Stimulated activated CD4-positive, alpha-beta T cell treated with anti-CD3 and anti-CD28 coated beads, TNF-alpha, amount 100 ng/mL, for 4 hours (primary cell): ENCODE measurements at regions not wholly inside any gene's neighbourhood (a gene's known extent, or its start where the extent isn't known, plus 50 kb on each side); places are given as distances from the start of the nearest gene placed in this dataset.
A peak's percentile ranks its signal among the peaks of the same experiment; 100 is the strongest.

ENCODE experiments used
- DNase-seq, 3 experiments: peaks; one replicate each; pipeline ENCODE4 v3.0.0-alpha.2; 2020; ENCODE audit warnings: low read depth in 3 of 3

DNA sequence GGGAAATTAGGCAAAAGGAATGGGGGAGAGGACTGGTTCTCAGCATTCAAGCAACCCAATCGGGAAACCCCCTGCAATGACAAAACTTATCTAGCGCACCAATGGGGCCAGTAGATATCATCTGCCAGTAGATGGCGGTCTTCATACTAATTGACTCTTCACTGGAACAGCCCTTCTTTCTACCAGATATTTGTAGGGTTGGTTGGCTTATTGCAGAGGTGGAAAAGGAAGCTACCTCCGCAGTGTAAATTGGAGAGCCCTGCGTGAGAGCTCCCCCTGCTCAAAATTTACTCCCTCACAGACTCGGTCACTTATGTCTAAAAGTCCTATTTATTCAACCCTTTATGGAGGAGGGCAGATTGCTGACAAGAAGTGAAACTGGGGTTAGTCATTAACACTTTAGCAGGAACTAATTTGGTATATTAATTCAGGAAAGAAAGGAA, 166.1 kb upstream of the CCND2 start:
- peak in 2 of 3 experiments; percentile 47 to 67 for DNase-seq

DNA sequence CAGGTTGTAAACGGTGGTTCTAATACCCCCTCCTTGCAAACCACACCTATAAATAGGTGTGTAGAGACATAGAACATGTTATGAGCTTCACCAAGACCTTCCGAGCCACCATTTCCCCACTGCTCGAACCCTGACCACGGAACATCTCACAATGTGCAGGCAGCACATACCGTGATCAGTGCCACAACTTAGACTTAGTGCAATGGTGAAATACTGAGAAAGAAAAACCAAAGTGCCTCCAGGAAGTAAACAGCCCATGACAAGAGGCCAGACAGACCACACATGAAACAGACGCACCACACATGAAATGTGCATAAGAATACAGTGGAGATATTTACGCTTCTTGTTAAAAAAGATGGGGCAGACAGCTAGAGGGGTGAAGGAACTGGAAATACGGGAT, 166.9 kb upstream of the CCND2 start:
- DNase-seq = no peak

DNA sequence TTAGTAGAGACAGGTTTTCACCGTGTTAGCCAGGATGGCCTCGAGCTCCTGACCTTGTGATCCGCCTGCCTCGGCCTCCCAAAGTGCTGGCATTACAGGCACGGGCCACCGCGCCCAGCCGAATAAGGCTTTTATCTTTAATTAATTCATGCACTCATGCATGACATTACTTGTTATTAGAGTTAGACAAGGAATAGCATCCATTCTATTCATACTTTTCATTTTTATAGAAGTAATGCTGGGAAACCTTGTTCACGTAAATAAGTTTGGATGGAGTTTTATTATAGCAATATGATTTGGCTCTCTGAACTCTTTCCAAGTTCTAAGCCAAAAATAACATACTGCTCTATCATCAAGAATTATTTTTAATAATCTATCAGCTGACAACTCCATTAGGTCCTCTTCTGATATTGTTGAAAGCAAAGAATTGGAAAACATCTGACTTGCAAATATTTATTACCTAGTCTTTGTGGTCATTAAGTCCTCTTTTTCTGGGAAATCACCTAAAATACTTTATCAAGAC, 168.8 kb upstream of the CCND2 start:
- DNase-seq = no peak

DNA sequence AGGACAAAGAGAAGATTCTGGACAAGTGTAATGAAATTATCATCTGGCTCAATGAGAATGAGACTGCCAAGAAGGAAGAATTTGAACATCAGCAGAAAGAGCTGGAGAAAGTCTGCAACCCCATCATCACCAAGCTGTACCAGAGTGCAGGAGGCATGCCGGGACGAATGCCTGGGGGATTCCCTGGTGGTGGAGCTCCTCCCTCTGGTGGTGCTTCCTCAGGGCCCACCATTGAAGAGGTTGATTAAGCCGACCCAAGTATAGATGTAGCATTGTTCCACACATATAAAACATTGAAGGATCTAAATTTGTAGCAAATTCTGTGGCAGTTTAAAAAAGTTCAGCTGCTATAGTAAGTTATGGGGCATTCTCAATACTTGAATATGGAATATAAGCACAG, 174.3 kb upstream of the CCND2 start:
- DNase-seq = no peak

DNA sequence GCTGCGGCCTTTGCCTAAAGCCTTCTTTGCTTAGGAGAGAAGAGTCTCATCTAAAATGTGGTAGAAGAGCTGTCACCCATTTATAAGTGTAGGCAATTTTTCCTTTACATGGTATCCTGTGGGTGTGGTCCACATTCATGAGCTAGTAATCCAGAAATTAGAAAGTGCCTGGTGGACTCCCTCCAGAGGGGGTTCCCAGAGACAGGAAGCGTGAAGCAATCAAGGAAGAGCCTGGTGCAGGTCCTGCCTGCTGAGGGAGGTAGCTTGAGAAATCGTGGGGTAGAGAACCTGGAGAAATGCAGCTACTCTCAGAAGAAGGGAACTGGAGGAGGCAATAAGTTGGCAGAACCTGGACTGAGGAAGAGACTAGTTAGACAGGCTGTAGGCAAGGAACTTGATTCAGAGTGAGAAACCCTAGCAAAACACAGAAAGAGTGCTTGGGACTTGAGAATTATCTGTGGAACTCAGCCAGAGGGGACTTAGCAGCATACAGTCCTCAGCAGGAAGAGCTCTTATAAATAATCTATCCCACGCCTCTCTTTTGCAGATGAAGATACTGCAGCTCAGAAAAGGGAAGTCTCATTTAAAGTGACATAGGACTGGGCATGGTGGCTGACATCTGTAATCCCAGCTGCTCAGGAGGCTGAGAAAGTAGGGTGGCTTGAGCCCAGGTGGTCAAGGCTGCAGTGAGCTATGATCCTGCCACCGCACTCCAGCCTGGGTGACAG, 182.4 kb upstream of the CCND2 start:
- no peak for DNase-seq

DNA sequence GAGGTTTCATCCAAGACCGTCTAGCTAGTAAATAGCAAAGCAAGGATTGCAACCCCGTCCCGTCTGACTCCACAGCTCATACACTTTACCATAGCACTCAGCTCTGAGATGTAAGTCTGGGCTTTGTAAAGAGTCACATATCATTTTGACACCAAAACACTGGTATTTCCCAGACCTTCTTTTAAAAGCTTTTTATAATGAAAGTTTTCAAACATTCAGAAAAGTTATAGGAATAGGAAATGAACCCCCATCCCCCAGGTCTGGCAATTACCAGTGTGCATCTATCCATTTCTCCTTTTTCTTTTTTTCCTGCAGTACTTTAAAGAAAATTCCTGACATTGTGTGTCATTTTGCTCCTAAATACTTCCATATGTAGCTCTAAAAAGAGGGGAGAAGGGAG, 183.6 kb upstream of the CCND2 start:
- DNase-seq = no peak

DNA sequence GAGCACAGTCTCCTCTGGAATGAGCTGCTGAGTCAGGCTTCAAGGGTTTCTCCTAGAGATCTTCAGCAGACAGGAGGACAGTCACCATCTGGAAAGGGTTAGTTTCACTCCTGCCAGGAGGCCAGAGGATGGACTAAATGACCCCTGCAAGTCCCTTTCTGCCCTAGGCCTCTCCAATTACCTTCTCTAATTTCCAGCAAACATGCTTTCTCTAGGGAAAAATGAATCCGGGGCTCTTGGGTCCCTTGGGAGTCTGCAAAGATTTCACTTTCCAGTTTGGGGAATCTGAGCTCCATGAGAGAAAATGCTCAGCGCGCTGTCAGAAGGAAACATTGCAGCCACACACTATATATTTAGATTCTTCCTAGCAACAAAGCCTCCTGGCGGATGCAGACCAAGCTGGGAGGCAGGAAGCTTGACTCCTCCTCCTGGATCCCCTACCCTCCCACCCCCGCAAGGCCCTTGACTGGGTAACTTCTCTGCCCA, 184.4 kb upstream of the CCND2 start:
- no peak for DNase-seq

DNA sequence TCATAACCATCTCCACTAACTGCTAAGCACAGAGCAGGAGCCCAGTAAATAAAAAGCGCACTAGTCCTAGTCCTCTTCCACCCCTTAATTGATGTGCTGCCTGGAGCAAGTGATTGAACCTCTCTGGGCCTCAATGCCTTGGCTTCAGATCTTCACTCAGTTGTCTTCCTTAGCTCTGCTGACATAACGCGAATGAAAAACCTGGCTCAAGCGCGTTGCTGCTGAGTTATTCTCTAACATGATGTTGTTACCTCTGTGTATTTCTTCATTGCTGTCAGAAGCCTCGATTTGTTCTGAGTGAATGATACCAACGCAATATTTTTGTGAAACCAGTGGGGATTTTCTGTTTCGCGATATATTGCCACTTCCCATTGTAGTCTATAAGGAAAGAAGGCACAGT, 185.1 kb upstream of the CCND2 start:
- no peak for DNase-seq

DNA sequence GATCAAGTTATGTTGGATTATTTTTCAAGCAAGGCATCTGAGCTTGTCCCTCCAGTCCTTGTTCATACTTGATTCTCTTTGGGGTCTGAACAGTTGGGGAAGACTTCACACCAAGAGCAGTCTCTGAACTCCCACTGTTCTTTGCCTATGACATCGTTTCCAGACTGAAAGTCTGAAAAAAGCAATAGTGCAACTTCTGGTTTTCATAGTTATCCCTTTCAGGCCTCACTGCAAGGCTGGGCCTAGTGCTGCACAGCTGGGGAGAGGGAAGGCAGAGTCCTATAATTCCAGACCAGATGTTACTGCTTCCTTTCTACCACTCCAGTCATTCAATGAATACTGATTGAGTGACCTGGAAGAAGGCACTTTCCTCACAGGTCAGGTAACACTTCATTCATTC, 187.1 kb upstream of the CCND2 start:
- no peak for DNase-seq

DNA sequence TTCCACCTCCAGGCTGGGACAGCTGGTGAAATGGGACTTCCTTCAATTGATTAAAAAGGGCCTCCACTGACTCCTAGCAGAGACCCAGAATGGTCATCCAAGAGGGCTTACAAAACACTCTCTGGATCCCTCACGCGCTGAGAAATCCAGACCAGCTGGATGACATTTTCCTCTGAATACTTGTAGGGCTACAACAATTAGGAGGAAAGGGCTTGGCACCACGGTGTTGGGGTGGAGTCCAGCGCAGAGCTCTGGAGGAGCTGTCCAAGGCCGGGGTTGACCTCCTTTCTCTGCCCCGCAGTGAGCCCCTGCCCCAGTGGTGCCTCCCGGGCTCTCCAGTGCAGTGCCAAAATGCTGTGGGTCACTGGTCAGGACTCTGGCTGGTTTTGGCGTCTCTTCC, 189.0 kb upstream of the CCND2 start:
- DNase-seq = no peak

DNA sequence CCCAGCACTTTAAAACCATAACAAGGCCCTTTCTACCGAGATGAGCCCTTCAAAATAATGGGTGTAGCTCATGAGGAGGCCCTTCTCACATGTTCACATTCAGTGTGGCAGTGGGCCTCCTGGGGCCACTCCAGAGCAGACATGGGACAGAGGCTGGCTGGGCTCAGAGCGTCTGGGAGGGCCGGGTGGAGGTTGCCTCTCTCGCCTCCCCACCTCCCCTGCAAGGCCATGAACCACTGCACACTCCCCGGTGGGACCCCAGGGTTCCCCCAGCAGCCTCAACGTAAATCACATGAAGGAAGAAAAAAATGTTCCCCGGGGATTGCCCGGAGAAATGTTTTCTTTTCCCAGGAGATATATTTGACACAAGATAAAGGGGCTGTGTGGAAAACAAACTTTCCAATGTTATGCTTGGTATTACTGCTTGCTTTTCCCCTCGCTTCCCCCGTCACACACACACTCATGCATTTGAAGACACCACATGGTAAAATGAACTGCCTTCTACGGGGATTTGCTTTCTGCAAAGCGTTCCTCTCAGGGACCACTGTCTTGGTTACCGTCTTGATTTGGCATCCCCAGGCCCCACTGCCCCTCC, 190.7 kb upstream of the CCND2 start:
- no peak for DNase-seq

DNA sequence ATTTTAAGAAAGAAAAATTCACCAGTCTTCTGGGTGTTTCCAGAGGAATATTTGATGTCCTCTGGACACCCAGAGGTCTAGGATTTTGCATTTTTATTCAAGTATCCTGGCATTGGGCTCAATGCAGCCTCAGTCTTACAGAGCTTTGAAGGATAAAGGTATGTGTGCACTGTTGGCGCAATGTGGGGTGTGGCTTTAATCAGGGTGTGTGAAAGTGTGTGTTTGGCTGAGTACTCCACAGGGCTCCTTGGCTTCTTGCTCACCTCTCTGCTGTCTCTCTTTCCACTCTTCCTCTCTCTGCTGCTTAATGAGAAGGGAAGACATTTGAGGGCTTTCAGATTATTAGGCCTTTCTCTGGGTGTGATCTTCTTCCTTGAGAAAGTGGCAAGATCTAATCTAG, 193.3 kb upstream of the CCND2 start:
- DNase-seq = no peak

DNA sequence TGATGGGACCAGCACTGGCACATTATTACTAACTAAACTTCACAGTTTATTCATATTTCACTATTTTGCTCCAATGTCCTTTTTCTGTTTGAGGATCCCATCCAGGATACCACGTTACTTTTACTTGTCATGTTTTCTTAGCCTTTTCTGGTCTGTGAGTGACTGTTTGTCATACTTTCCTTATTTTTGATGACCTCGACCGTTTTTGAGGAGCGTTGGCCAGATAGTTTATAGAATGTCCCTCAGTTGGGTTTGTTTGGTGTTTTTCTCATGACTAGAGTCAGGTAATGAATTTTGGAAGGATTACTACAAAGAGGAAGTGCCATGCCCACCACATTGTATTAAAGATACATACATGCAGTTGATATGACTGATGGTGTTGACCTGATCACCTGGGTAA, 199.4 kb upstream of the CCND2 start:
- DNase-seq = no peak

DNA sequence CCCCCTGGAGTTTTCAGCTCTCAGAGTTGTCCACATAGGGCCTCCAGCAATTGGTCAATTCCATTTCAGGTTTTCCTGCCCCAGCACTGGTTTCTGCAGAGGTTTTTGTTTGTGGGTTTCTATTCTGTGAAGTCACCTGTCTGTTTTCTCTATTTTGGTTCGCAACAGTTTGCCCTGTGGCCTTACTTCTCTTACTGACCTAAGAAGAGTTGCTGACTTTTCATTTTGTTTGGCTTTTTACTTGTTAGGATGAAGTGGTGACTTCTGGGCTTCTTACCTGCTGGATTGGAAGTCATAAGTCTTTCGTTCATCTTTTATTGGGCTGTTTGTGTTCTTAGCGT, 196.4 kb upstream of the PARP11 start:
- no peak for DNase-seq

DNA sequence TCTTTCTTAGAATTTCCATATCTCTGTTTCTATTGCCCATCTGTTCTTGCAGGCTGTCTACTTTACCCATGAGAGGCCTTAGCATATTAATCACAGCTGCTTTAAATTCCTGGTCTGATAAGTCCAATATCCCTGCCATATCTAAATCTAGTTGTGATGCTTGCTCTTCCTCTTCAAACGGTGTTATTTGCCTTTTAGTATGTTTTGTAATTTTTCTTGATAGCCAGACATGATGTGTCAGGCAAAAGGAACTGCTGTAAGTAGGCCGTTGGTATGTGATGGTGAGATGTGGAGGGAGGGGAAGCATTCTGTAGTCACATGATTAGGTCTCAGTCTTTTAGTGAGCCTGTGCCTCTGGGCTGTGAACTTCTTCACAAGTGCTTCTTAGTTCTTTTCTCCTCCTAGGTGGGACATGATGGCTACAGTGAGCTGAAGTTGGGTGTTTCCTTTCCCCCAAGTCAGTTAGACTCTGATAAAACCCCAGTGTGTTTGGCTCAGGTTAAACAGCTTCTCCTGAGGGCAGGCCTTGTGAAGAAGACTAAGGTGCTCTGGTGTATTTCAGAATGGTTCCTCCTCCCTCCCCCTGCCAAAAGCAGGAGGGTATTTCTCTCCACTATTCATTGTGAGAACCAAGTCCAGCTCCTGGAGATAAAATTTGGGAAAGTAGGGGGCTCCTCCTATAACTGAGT, 195.9 kb upstream of the PARP11 start:
- no peak for DNase-seq

DNA sequence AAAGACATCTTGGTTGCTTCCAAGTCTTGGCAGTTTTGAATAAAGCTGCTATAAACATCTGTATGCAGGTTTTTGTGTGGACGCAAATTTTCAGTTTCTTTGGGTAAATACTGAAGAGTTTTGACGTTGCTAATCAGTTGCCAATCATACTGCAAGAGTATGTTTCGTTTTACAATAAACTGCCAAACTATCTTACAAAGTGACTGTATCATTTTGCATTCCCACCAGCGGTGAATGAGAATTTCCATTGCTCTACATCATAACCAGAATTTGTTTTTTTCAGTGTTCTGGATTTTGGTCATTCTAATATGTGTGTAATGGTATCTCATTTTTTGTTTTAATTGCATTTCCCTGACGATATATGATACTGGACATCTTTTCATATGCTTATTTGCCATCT, 190.8 kb upstream of the PARP11 start:
- DNase-seq = no peak

DNA sequence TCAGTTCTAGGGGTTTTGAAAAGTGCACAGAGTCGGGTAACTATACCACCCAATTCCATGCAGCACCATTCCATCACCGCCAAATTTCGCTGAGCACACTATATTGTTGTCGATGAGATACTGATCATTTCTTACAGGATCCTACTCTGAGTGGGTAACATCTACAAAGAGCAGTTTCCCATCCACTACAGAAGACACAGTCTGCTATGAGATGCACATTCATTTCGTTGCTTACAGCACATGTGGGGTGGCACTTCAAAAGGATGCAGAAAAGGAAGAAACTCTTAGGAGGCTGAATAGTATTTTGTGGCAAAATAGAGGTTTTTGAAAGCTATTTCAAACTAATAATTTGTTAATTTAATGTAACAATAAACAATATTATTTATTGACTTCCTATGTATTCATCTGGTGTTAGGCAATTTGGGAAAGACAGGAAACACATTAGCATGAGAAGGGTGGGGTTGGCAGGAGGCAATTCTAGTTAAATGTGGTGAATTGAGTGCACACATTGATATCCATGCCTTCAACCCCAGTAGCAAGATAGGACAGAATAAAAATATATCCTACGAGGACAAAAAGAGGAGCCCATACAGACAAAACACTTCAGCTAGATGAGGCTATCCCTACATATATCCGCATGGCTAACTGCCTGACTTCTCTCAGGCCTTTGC, 186.8 kb upstream of the PARP11 start:
- no peak for DNase-seq

DNA sequence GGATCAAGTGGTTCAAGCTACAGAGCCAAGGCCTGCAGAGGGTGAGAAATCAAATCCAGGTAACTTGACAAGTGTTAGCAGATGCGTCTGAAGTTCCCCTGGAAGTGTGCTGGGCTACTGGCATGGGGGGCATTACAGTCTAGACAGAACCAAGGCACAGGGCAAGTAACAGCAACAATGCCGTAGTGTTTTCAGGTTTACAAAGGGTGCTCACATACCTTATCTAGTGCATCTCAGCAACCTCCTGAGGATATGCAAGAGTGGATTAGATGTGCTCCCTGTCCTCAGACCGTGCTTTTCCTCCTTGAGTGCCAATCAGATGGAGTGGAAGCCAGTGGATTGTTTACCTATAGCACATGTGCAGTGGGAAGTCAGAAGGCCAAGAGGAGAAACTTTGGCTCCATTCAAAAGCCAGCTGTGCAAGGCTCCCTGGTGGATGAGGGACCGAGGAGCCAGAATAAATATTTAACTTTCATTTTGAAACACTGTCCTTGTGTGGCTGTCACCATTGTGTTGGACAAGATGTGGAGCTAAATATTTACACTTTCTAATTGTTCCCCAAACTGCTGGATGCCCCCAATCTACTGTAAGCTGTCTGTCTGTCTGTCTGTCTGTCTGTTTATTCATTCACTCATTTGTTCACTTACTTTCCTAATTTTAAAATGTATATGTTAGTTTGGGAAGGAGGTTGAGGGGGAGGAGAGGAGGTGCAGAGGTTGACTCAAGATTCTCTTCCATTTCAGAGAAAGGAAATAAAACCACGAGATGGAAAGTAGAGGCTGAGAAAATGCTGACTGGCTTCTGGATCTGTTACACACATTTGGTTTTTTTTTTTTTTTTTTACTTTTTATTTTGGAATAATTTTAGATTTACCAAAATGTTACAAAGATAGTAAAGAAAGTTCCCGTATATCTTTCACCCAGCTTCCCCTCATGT, 184.0 kb upstream of the PARP11 start:
- DNase-seq = no peak

DNA sequence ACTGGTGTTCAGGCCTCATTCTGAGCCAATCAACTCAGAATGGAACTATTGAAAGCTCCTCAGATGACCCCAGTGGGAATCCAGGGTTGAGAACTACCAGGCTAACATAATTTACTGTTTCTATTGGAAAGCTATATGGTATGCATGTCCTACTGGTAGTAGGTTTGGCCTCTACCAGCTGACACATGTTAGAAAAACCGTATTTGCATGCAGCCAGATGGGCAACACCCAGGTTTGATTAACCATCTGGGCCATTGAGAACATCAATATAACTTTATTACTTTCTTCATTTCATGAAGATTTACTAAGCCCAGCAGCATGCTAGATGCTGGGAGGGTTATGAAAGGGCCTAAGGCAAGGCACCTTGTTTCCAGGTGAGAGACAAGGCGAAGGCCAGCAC, 181.4 kb upstream of the PARP11 start:
- no peak for DNase-seq

DNA sequence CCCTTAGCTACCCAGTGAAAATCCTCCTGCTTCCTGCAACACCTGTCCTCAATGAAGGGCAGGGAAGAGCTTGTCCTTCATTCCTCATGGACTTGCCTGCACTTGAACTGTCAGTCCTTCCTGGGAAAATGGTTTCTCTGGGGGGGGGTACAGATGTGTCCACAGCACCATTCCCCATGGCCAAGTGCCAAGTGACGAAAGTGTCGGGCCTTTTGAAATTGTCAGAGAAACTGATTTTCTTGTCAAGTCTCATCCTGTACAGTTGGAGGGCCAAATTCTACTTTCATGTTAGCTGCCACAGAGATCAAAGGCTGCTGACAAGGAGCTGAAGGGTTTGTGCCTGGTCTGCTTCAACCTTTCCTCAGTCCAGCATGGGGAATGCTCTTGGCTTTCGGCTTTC, 179.5 kb upstream of the PARP11 start:
- no peak for DNase-seq

DNA sequence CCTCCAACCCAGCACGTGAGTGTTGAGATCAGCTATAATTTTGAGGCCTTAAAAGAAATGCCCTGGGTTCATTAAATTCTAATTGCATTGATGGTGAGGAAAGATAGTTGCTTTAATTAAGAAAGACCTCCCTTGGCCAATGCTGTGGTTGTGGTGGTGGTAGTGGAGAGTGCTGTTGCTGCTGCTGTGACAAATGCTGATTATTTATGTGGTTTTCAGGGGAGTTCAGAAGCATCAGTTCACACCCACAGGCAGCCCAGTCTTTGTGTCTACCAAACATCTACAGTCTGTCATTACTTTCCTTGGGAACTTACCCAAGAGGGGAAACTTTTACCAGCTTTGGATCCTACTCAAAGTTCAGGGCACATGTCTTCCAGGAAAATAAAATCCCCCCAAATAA, 178.4 kb upstream of the PARP11 start:
- DNase-seq = no peak
